GM23338 (cell line): ENCODE measurements at regions not wholly inside any gene's neighbourhood (a gene's known extent, or its start where the extent isn't known, plus 50 kb on each side); places are given as distances from the start of the nearest gene placed in this dataset.
"Not testable (repeated sequence)": the region's sequence is repeated elsewhere in the genome, so short reads cannot be mapped to it uniquely, and the experiment has no call there.

Source experiments
- ATAC-seq: fragments of 200-7000 bp; cut with Tn5 transposase; 3 replicates; pipeline ENCODE4 v1.9.1; 2020
- DNase-seq: peaks from one replicate; pipeline ENCODE4 v3.0.0-alpha.2; 2015; ENCODE audit warnings: low spot score
- H2AFZ ChIP-seq: fragments of 200-600 bp; sonication (generic); 2 replicates; pipeline ENCODE4 v1.8.0; 2016; ENCODE audit warnings: antibody characterized with exemption, mild to moderate bottlenecking, moderate library complexity
- H3F3A ChIP-seq: fragments of 200-600 bp; sonication (generic); replicated peaks from 2 replicates; pipeline ENCODE4 v1.8.0; 2017; ENCODE audit warnings: antibody characterized with exemption, mixed run types, low read depth
- H3K27ac ChIP-seq: fragments of 200-600 bp; sonication (generic); 2 replicates; pipeline ENCODE4 v1.6.1; 2016; ENCODE audit warnings: low read depth
- H3K27me3 ChIP-seq: fragments of 200-600 bp; sonication (generic); 2 replicates; pipeline ENCODE4 v1.8.0; 2016; ENCODE audit warnings: mild to moderate bottlenecking, mixed run types, moderate library complexity; ENCODE audit not compliant: insufficient read depth
- H3K36me3 ChIP-seq: fragments of 200-600 bp; sonication (generic); 2 replicates; pipeline ENCODE4 v1.8.0; 2016; ENCODE audit warnings: mild to moderate bottlenecking; ENCODE audit not compliant: insufficient read depth
- H3K4me1 ChIP-seq: fragments of 200-600 bp; sonication (generic); 2 replicates; pipeline ENCODE4 v1.8.0; 2016; ENCODE audit warnings: mild to moderate bottlenecking, moderate library complexity; ENCODE audit not compliant: insufficient read depth
- H3K4me2 ChIP-seq: fragments of 200-600 bp; sonication (generic); 2 replicates; pipeline ENCODE4 v1.7.1; 2017; ENCODE audit warnings: mixed run types
- H3K4me3 ChIP-seq: fragments of 200-600 bp; sonication (generic); 2 replicates; pipeline ENCODE4 v1.6.1; 2016; ENCODE audit warnings: mixed run types
- H3K79me2 ChIP-seq: fragments of 200-600 bp; sonication (generic); replicated peaks from 2 replicates; pipeline ENCODE4 v1.8.0; 2017; ENCODE audit warnings: mild to moderate bottlenecking; ENCODE audit not compliant: insufficient read depth
- H3K9me2 ChIP-seq: fragments of 200-600 bp; sonication (generic); 2 replicates; pipeline ENCODE4 v1.8.0; 2017; ENCODE audit not compliant: insufficient read depth
- H4K20me1 ChIP-seq: fragments of 200-600 bp; sonication (generic); replicated peaks from 2 replicates; pipeline ENCODE4 v1.8.0; 2017; ENCODE audit warnings: mild to moderate bottlenecking; ENCODE audit not compliant: insufficient read depth
- H3K27ac Mint-ChIP-seq: 2 replicates; pipeline ENCODE4 v1.8.0; 2020; ENCODE audit warnings: inconsistent platforms, mild to moderate bottlenecking, moderate library complexity, mixed read lengths
- H3K27me3 Mint-ChIP-seq: 3 replicates; pipeline ENCODE4 v1.8.0; 2022; ENCODE audit warnings: low read depth, mild to moderate bottlenecking, moderate library complexity, mixed read lengths, inconsistent platforms; ENCODE audit not compliant: insufficient read depth, poor library complexity
- H3K36me3 Mint-ChIP-seq: 3 replicates; pipeline ENCODE4 v1.8.0; 2021; ENCODE audit warnings: low read depth, mild to moderate bottlenecking, inconsistent platforms, moderate library complexity, mixed read lengths
- H3K4me1 Mint-ChIP-seq: 3 replicates; pipeline ENCODE4 v1.8.0; 2020; ENCODE audit warnings: mild to moderate bottlenecking, inconsistent platforms, mixed read lengths
- H3K4me3 Mint-ChIP-seq: 3 replicates; pipeline ENCODE4 v1.8.0; 2021; ENCODE audit warnings: moderate library complexity, mild to moderate bottlenecking, inconsistent platforms, mixed read lengths
- H3K9me3 Mint-ChIP-seq: 3 replicates; pipeline ENCODE4 v1.8.0; 2020; ENCODE audit warnings: moderate library complexity, mild to moderate bottlenecking, inconsistent platforms, mixed read lengths
- CREB1 ChIP-seq: fragments of 250-450 bp; sonication (Bioruptor Pico); IDR thresholded peaks from 2 replicates; pipeline ENCODE4 v1.5.0; 2020; ENCODE audit warnings: low read depth, mild to moderate bottlenecking, moderate library complexity
- EZH2 ChIP-seq: fragments of 200-600 bp; sonication (generic); IDR thresholded peaks from one replicate; pipeline ENCODE4 v1.8.0; 2017; ENCODE audit warnings: antibody characterized with exemption, mild to moderate bottlenecking, low read depth; ENCODE audit not compliant: unreplicated experiment
- EZH2phosphoT487 ChIP-seq: fragments of 200-600 bp; sonication (generic); IDR thresholded peaks from one replicate; pipeline ENCODE4 v1.8.1; 2018; ENCODE audit warnings: antibody characterized with exemption; ENCODE audit not compliant: unreplicated experiment
- JUNB ChIP-seq: IDR thresholded peaks from one replicate; pipeline ENCODE4 v1.6.1; 2016; ENCODE audit warnings: antibody characterized with exemption; ENCODE audit not compliant: unreplicated experiment
- NANOG ChIP-seq: IDR thresholded peaks from 2 replicates; pipeline ENCODE4 v1.6.1; 2016; ENCODE audit warnings: antibody characterized with exemption, borderline replicate concordance
- POLR2AphosphoS5 ChIP-seq: IDR thresholded peaks from 2 replicates; pipeline ENCODE4 v1.6.1; 2016; ENCODE audit warnings: antibody characterized with exemption, low read depth
- STAT1 ChIP-seq: IDR thresholded peaks from one replicate; pipeline ENCODE4 v1.6.1; 2016; ENCODE audit warnings: antibody characterized with exemption; ENCODE audit not compliant: unreplicated experiment
- ZNF331 ChIP-seq: fragments of 250-450 bp; sonication (Bioruptor Pico); IDR thresholded peaks from 2 replicates; pipeline ENCODE4 v1.5.0; 2020; ENCODE audit warnings: low read depth, mild to moderate bottlenecking, moderate library complexity
- TF ChIP-seq, protein P1 (sequence below): IDR thresholded peaks from 2 replicates; pipeline ENCODE4 v1.6.1; 2016; ENCODE audit warnings: antibody characterized with exemption
- TF ChIP-seq, protein P2 (sequence below): IDR thresholded peaks from one replicate; pipeline ENCODE4 v1.6.1; 2018; ENCODE audit warnings: antibody characterized with exemption; ENCODE audit not compliant: unreplicated experiment
- TF ChIP-seq, protein P3 (sequence below), 2 experiments: fragments of 200-600 bp in 1 of 2; sonication (generic) in 1 of 2; conservative IDR thresholded peaks; 2 replicates each; pipeline versions ENCODE4 v1.5.1 to v1.6.1; 2016 to 2017; ENCODE audit warnings: antibody characterized with exemption in 2 of 2, low read depth in 2 of 2, mild to moderate bottlenecking in 2 of 2, moderate library complexity in 1 of 2

DNA sequence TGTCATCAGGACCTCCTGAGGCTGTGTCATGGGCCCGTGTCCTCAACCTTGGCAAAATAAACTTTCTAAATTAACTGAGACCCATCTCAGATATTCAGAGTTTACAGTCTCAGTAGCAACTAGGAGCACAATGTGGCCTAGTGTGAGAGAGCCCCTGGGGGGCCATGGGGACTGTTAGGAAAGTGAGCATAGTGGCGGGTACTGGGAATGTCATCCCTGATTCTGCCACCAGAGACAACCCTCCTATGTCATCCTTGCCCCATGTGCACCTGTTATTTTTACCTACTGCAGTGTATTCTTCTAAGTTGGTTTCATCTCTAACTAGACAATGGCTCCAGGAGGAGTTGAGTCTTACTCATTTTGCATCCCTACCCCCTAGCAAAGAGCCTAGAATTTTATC, 78.6 kb downstream of the CCDC71L start (continued):
- TF ChIP-seq ZNF331 (CRISPR knock-in tag), result no peak
- TF ChIP-seq, protein P1, sequence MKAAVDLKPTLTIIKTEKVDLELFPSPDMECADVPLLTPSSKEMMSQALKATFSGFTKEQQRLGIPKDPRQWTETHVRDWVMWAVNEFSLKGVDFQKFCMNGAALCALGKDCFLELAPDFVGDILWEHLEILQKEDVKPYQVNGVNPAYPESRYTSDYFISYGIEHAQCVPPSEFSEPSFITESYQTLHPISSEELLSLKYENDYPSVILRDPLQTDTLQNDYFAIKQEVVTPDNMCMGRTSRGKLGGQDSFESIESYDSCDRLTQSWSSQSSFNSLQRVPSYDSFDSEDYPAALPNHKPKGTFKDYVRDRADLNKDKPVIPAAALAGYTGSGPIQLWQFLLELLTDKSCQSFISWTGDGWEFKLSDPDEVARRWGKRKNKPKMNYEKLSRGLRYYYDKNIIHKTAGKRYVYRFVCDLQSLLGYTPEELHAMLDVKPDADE, result no peak
- TF ChIP-seq NANOG, result no peak
- no peak for TF ChIP-seq JUNB
- TF ChIP-seq EZH2phosphoT487, result no peak
- TF ChIP-seq, protein P2, sequence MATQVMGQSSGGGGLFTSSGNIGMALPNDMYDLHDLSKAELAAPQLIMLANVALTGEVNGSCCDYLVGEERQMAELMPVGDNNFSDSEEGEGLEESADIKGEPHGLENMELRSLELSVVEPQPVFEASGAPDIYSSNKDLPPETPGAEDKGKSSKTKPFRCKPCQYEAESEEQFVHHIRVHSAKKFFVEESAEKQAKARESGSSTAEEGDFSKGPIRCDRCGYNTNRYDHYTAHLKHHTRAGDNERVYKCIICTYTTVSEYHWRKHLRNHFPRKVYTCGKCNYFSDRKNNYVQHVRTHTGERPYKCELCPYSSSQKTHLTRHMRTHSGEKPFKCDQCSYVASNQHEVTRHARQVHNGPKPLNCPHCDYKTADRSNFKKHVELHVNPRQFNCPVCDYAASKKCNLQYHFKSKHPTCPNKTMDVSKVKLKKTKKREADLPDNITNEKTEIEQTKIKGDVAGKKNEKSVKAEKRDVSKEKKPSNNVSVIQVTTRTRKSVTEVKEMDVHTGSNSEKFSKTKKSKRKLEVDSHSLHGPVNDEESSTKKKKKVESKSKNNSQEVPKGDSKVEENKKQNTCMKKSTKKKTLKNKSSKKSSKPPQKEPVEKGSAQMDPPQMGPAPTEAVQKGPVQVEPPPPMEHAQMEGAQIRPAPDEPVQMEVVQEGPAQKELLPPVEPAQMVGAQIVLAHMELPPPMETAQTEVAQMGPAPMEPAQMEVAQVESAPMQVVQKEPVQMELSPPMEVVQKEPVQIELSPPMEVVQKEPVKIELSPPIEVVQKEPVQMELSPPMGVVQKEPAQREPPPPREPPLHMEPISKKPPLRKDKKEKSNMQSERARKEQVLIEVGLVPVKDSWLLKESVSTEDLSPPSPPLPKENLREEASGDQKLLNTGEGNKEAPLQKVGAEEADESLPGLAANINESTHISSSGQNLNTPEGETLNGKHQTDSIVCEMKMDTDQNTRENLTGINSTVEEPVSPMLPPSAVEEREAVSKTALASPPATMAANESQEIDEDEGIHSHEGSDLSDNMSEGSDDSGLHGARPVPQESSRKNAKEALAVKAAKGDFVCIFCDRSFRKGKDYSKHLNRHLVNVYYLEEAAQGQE, result no peak
- TF ChIP-seq STAT1, result no peak
- TF ChIP-seq, protein P3, sequence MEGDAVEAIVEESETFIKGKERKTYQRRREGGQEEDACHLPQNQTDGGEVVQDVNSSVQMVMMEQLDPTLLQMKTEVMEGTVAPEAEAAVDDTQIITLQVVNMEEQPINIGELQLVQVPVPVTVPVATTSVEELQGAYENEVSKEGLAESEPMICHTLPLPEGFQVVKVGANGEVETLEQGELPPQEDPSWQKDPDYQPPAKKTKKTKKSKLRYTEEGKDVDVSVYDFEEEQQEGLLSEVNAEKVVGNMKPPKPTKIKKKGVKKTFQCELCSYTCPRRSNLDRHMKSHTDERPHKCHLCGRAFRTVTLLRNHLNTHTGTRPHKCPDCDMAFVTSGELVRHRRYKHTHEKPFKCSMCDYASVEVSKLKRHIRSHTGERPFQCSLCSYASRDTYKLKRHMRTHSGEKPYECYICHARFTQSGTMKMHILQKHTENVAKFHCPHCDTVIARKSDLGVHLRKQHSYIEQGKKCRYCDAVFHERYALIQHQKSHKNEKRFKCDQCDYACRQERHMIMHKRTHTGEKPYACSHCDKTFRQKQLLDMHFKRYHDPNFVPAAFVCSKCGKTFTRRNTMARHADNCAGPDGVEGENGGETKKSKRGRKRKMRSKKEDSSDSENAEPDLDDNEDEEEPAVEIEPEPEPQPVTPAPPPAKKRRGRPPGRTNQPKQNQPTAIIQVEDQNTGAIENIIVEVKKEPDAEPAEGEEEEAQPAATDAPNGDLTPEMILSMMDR (conservative IDR thresholded peaks at IDR 0.05; ENCODE audit: low read depth in 2 of 2), result no peak
- no peak for TF ChIP-seq CREB1
- no peak for TF ChIP-seq EZH2
- TF ChIP-seq POLR2AphosphoS5, result no peak

DNA sequence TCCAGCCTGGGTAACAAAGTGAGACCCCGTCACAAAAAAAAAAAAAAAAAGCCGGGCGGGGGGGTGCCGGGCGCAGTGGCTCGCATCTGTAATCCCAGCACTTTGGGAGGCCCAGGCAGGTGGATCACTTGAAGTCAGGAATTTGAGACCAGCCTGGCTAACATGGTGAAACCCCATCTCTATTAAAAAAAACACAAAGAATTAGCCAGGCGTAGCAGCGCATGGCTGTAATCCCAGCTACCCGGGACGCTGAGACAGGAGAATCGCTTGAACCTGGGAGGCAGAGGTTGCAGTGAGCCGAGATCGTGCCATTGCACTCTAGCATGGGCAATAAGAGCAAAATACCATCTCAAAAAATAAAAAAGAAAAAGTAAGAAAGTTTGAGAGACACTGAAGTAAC, 81.9 kb downstream of the CCDC71L start:
- H3K79me2 ChIP-seq, H4K20me1 ChIP-seq, ATAC-seq, DNase-seq, H3K36me3 ChIP-seq, H3K36me3 Mint-ChIP-seq, H3K27ac Mint-ChIP-seq, H3K4me3 Mint-ChIP-seq, H3F3A ChIP-seq, H3K4me1 ChIP-seq, H3K27me3 Mint-ChIP-seq, H3K27me3 ChIP-seq, H3K9me2 ChIP-seq, H3K9me3 Mint-ChIP-seq, H3K4me3 ChIP-seq, H3K4me2 ChIP-seq, H3K27ac ChIP-seq, H3K4me1 Mint-ChIP-seq: not testable (repeated sequence)
- H2AFZ ChIP-seq, result 0 out of 2 replicates have a peak overlapping the region, but pooled peaks have one; percentile 28
